WTC11 (cell line): ENCODE measurements at regions not wholly inside any gene's neighbourhood (a gene's known extent, or its start where the extent isn't known, plus 50 kb on each side); places are given as distances from the start of the nearest gene placed in this dataset.

ENCODE experiments used
- ATAC-seq: fragments of 200-7000 bp; cut with Tn5 transposase; 2 replicates; pipeline ENCODE4 v1.10.0; 2021; ENCODE audit warnings: mild to moderate bottlenecking, moderate library complexity
- CTCF ChIA-PET: fragments of 300-600 bp; sonication (Branson Sonifier 250); formaldehyde crosslinking; loops from one replicate; lab custom pipeline; 2021; ENCODE audit warnings: antibody characterized with exemption; lab: Charles Lee
- POLR2A ChIA-PET: fragments of 350-600 bp; sonication (Branson Sonifier 250); formaldehyde crosslinking; loops from one replicate; lab custom pipeline; 2021; ENCODE audit warnings: antibody characterized with exemption; lab: Charles Lee
- DNase-seq: peaks from one replicate; pipeline ENCODE4 v3.0.0; 2021; ENCODE audit warnings: low spot score
- H3K27ac Mint-ChIP-seq: 2 replicates; pipeline ENCODE4 v1.8.0; 2021; ENCODE audit warnings: mixed read lengths
- H3K27me3 Mint-ChIP-seq: 2 replicates; pipeline ENCODE4 v1.8.0; 2021; ENCODE audit warnings: low read depth, mild to moderate bottlenecking, moderate library complexity, mixed read lengths
- H3K36me3 Mint-ChIP-seq: 2 replicates; pipeline ENCODE4 v1.8.0; 2021; ENCODE audit warnings: mixed read lengths
- H3K4me1 Mint-ChIP-seq: 2 replicates; pipeline ENCODE4 v1.8.0; 2022; ENCODE audit warnings: mixed read lengths
- H3K4me3 Mint-ChIP-seq: 2 replicates; pipeline ENCODE4 v1.8.0; 2021; ENCODE audit warnings: mild to moderate bottlenecking, moderate library complexity, mixed read lengths
- H3K9me3 Mint-ChIP-seq: 2 replicates; pipeline ENCODE4 v1.8.0; 2021; ENCODE audit warnings: mixed read lengths
- ATF3 ChIP-seq: sonication (generic); formaldehyde crosslinking; conservative IDR thresholded peaks from 2 replicates; pipeline ENCODE4 v1.8.1; 2022; ENCODE audit warnings: mild to moderate bottlenecking, missing genetic modification reagents
- CTCF ChIP-seq: fragments of 200-600 bp; IDR thresholded peaks from 2 replicates; pipeline ENCODE4 v1.8.0; 2022; ENCODE audit warnings: antibody characterized with exemption
- E2F1 ChIP-seq: sonication (generic); formaldehyde crosslinking; IDR thresholded peaks from 2 replicates; pipeline ENCODE4 v1.8.0; 2022; ENCODE audit warnings: mild to moderate bottlenecking, missing genetic modification reagents
- ELF4 ChIP-seq: sonication (generic); formaldehyde crosslinking; IDR thresholded peaks from 2 replicates; pipeline ENCODE4 v1.8.1; 2022; ENCODE audit warnings: low read depth, mild to moderate bottlenecking, moderate library complexity, missing genetic modification reagents
- GTF2I ChIP-seq: fragments of 250-450 bp; sonication (Bioruptor Pico); conservative IDR thresholded peaks from 2 replicates; pipeline ENCODE4 v1.4.0; 2021; ENCODE audit warnings: mild to moderate bottlenecking
- HMGA2 ChIP-seq: fragments of 250-450 bp; sonication (Bioruptor Pico); IDR thresholded peaks from 2 replicates; pipeline ENCODE4 v1.4.0; 2021; ENCODE audit warnings: mild to moderate bottlenecking, moderate library complexity
- JUN ChIP-seq: sonication (generic); formaldehyde crosslinking; IDR thresholded peaks from 2 replicates; pipeline ENCODE4 v1.8.0; 2023; ENCODE audit warnings: mild to moderate bottlenecking, missing genetic modification reagents
- MAX ChIP-seq: sonication (generic); formaldehyde crosslinking; IDR thresholded peaks from 2 replicates; pipeline ENCODE4 v1.8.0; 2022; ENCODE audit warnings: mild to moderate bottlenecking, missing genetic modification reagents
- MLX ChIP-seq: sonication (generic); formaldehyde crosslinking; IDR thresholded peaks from 2 replicates; pipeline ENCODE4 v1.8.1; 2023; ENCODE audit warnings: mild to moderate bottlenecking, missing genetic modification reagents, moderate library complexity
- MXD4 ChIP-seq: fragments of 250-450 bp; sonication (Bioruptor Pico); IDR thresholded peaks from 2 replicates; pipeline ENCODE4 v1.8.0; 2021; ENCODE audit warnings: mild to moderate bottlenecking, moderate library complexity, borderline replicate concordance
- MYBL2 ChIP-seq: sonication (generic); formaldehyde crosslinking; IDR thresholded peaks from 2 replicates; pipeline ENCODE4 v1.8.1; 2023; ENCODE audit warnings: mild to moderate bottlenecking, moderate library complexity, missing genetic modification reagents
- NFE2L1 ChIP-seq: sonication (generic); formaldehyde crosslinking; IDR thresholded peaks from 2 replicates; pipeline ENCODE4 v1.8.1; 2023; ENCODE audit warnings: missing genetic modification reagents
- PRDM15 ChIP-seq: sonication (generic); formaldehyde crosslinking; IDR thresholded peaks from 2 replicates; pipeline ENCODE4 v1.8.0; 2022; ENCODE audit warnings: missing genetic modification reagents
- SP1 ChIP-seq: sonication (generic); formaldehyde crosslinking; conservative IDR thresholded peaks from 2 replicates; pipeline ENCODE4 v1.8.1; 2022; ENCODE audit warnings: missing genetic modification reagents
- USF1 ChIP-seq: sonication (generic); formaldehyde crosslinking; IDR thresholded peaks from 2 replicates; pipeline ENCODE4 v1.8.0; 2022; ENCODE audit warnings: mild to moderate bottlenecking, missing genetic modification reagents
- ZMAT4 ChIP-seq: fragments of 250-450 bp; sonication (Bioruptor Pico); IDR thresholded peaks from 2 replicates; pipeline ENCODE4 v1.9.0; 2021; ENCODE audit warnings: mild to moderate bottlenecking
- ZNF425 ChIP-seq: fragments of 250-450 bp; sonication (Bioruptor Pico); conservative IDR thresholded peaks from 2 replicates; pipeline ENCODE4 v1.9.0; 2021; ENCODE audit warnings: mild to moderate bottlenecking

- ATAC-seq (no peak), DNase-seq (no peak)
- H3K36me3 Mint-ChIP-seq: no peaks in the 10 kb centered on the region
- H3K9me3 Mint-ChIP-seq: no peaks in the 10 kb centered on the region
- no peak overlapping the region for H3K27ac Mint-ChIP-seq
- TF ChIP-seq SP1 (CRISPR knock-in tag) (no peak), ELF4 (no peak), E2F1 (CRISPR knock-in tag) (no peak), HMGA2 (CRISPR knock-in tag) (no peak), USF1 (CRISPR knock-in tag) (no peak), MLX (no peak), MXD4 (no peak), ATF3 (no peak), ZMAT4 (CRISPR knock-in tag) (no peak)
- POLR2A ChIA-PET: no interaction called here
- H3K27me3 Mint-ChIP-seq: no peaks in the 10 kb centered on the region
- CTCF ChIA-PET: no interaction called here
- no peaks in the 10 kb centered on the region for H3K4me1 Mint-ChIP-seq
- H3K4me3 Mint-ChIP-seq: no peak overlapping the region
Observed at GRCh38 chr13:50711996-50712395, 131.5 kb downstream of the DLEU7 start.

- POLR2A ChIA-PET: no interaction called here
- Mint-ChIP-seq H3K4me3 (no peak overlapping the region), H3K27me3 (no peaks in the 10 kb centered on the region), H3K36me3 (no peaks in the 10 kb centered on the region), H3K9me3 (no peaks in the 10 kb centered on the region), H3K4me1 (no peaks in the 10 kb centered on the region), H3K27ac (no peak overlapping the region)
- DNase-seq (no peak), ATAC-seq (no peak)
- TF ChIP-seq MYBL2 (CRISPR knock-in tag) (no peak), MAX (no peak), MXD4 (no peak), JUN (no peak), NFE2L1 (CRISPR knock-in tag) (no peak), CTCF (no peak), ZNF425 (CRISPR knock-in tag) (no peak), PRDM15 (CRISPR knock-in tag) (no peak), GTF2I (no peak)
- CTCF ChIA-PET: no interaction called here
Observed at GRCh38 chr13:50712456-50712855, 131.0 kb downstream of the DLEU7 start.
